ENCODE measurements at regions not wholly inside any gene's neighbourhood (a gene's known extent, or its start where the extent isn't known, plus 50 kb on each side); places are given as distances from the start of the nearest gene placed in this dataset.

GRCh38 chr1:56397409-56397808, 182.0 kb downstream of the PLPP3 start:
- intact Hi-C loops (cut with micrococcal nuclease), result no loop called here
- H3K79me2 ChIP-seq (ENCODE audit: insufficient read depth, low read length), result no peaks in the 10 kb centered on the region
- H3K9me3 Mint-ChIP-seq, result peaks cover 0 to 1% (median 0%) of the 10 kb centered on the region in 7 donors
- no peak overlapping the region for H2AFZ ChIP-seq (ENCODE audit: insufficient read depth, low read depth, low read length, poor library complexity, severe bottlenecking)
- 100% methylated on average over 1 of the region's 2 CpGs for WGBS (ENCODE audit: insufficient coverage)
- H3K27me3 Mint-ChIP-seq (ENCODE audit: low read depth in 3 of 3), result peaks cover 8 to 11% (median 8%) of the 10 kb centered on the region in 3 donors
- no peak for TF ChIP-seq CTCF (IDR thresholded peaks at IDR 0.05)
- no peaks in the 10 kb centered on the region for H3K36me3 ChIP-seq (replicated peaks in 1 of 2; ENCODE audit: control insufficient read depth in 1 of 2, insufficient read depth in 2 of 2, low read length in 2 of 2)
- no peak overlapping the region for H3K27ac Mint-ChIP-seq
- H3K4me1 Mint-ChIP-seq, result no peaks in the 10 kb centered on the region
- no peak overlapping the region for H3K9ac ChIP-seq (ENCODE audit: insufficient read depth, low read length, poor library complexity, severe bottlenecking)
- H3K4me2 ChIP-seq (replicated peaks; ENCODE audit: extremely low read depth, low read length, poor library complexity, severe bottlenecking), result no peak overlapping the region
- no peaks in the 10 kb centered on the region for H4K20me1 ChIP-seq (ENCODE audit: insufficient read depth, low read length)
- H3K27me3 ChIP-seq (ENCODE audit: control insufficient read depth in 2 of 2, insufficient read depth in 2 of 2, low read length in 2 of 2), result no peaks in the 10 kb centered on the region
- no peaks in the 10 kb centered on the region for H3K36me3 Mint-ChIP-seq
- H3K4me3 ChIP-seq (replicated peaks in 1 of 3; ENCODE audit: low read depth in 2 of 3, low read length in 3 of 3), result no peak overlapping the region
- no peaks in the 10 kb centered on the region for H3K9me3 ChIP-seq (replicated peaks in 1 of 2; ENCODE audit: control insufficient read depth in 1 of 2, insufficient read depth in 1 of 2, low read length in 2 of 2)
- no peak overlapping the region for H3K4me3 Mint-ChIP-seq
- H3K27ac ChIP-seq (ENCODE audit: low read depth in 1 of 2, low read length in 2 of 2), result no peak overlapping the region
- no peaks in the 10 kb centered on the region for H3K4me1 ChIP-seq (ENCODE audit: control insufficient read depth in 1 of 2, insufficient read depth in 2 of 2, low read length in 2 of 2)
- DNase-seq, result no peak

- no peaks in the 10 kb centered on the region for H3K4me1 Mint-ChIP-seq
- peaks cover 0 to 1% (median 0%) of the 10 kb centered on the region in 7 donors for H3K9me3 Mint-ChIP-seq
- H3K27ac Mint-ChIP-seq, result no peak overlapping the region
- H3K36me3 Mint-ChIP-seq, result no peaks in the 10 kb centered on the region
- no peak overlapping the region for H3K4me2 ChIP-seq (replicated peaks; ENCODE audit: extremely low read depth, low read length, poor library complexity, severe bottlenecking)
- no peaks in the 10 kb centered on the region for H3K9me3 ChIP-seq (replicated peaks in 1 of 2; ENCODE audit: control insufficient read depth in 1 of 2, insufficient read depth in 1 of 2, low read length in 2 of 2)
- intact Hi-C loops (cut with micrococcal nuclease), result no loop called here
- H3K27me3 ChIP-seq (ENCODE audit: control insufficient read depth in 2 of 2, insufficient read depth in 2 of 2, low read length in 2 of 2), result no peaks in the 10 kb centered on the region
- H3K9ac ChIP-seq (ENCODE audit: insufficient read depth, low read length, poor library complexity, severe bottlenecking), result no peak overlapping the region
- DNase-seq, result no peak
- TF ChIP-seq CTCF (IDR thresholded peaks at IDR 0.05), result no peak
- no peak overlapping the region for H3K4me3 ChIP-seq (replicated peaks in 1 of 3; ENCODE audit: low read depth in 2 of 3, low read length in 3 of 3)
- no peak overlapping the region for H3K27ac ChIP-seq (ENCODE audit: low read depth in 1 of 2, low read length in 2 of 2)
- H3K4me3 Mint-ChIP-seq, result no peak overlapping the region
- no peaks in the 10 kb centered on the region for H3K79me2 ChIP-seq (ENCODE audit: insufficient read depth, low read length)
- WGBS (ENCODE audit: insufficient coverage), result 83% methylated on average over 1 of the region's 4 CpGs
- no peaks in the 10 kb centered on the region for H3K4me1 ChIP-seq (ENCODE audit: control insufficient read depth in 1 of 2, insufficient read depth in 2 of 2, low read length in 2 of 2)
- H3K27me3 Mint-ChIP-seq (ENCODE audit: low read depth in 3 of 3), result peaks cover 6 to 11% (median 10%) of the 10 kb centered on the region in 3 donors
- H4K20me1 ChIP-seq (ENCODE audit: insufficient read depth, low read length), result no peaks in the 10 kb centered on the region
- H3K36me3 ChIP-seq (replicated peaks in 1 of 2; ENCODE audit: control insufficient read depth in 1 of 2, insufficient read depth in 2 of 2, low read length in 2 of 2), result no peaks in the 10 kb centered on the region
- no peak overlapping the region for H2AFZ ChIP-seq (ENCODE audit: insufficient read depth, low read depth, low read length, poor library complexity, severe bottlenecking)
These were observed 182.8 kb downstream of the PLPP3 start for GRCh38 chr1:56396581-56396980.

All from CD14-positive monocyte (primary cell).